ENCODE measurements at regions not wholly inside any gene's neighbourhood (a gene's known extent, or its start where the extent isn't known, plus 50 kb on each side); places are given as distances from the start of the nearest gene placed in this dataset.

- TF ChIP-seq CTCF (IDR thresholded peaks at IDR 0.05) (no peak), POLR2A (IDR thresholded peaks at IDR 0.05) (no peak)
Observed at GRCh38 chr2:20512061-20512605, 65.3 kb downstream of the RHOB start.
